ENCODE measurements at regions not wholly inside any gene's neighbourhood (a gene's known extent, or its start where the extent isn't known, plus 50 kb on each side); places are given as distances from the start of the nearest gene placed in this dataset.

- DNase-seq, result no peak
Measured at GRCh38 chr16:72444696-72445095, 272.7 kb upstream of the PMFBP1 start.

GRCh38 chr16:72443809-72444208 lies 271.9 kb upstream of the PMFBP1 start:
- DNase-seq, result no peak

- no peak for DNase-seq
Measured at GRCh38 chr16:72442385-72443158, 270.6 kb upstream of the PMFBP1 start.

GRCh38 chr16:72437891-72438290 lies 265.9 kb upstream of the PMFBP1 start:
- DNase-seq, result no peak

GRCh38 chr16:72434159-72434558 lies 262.2 kb upstream of the PMFBP1 start:
- no peak for DNase-seq

GRCh38 chr16:72430121-72430520 lies 258.2 kb upstream of the PMFBP1 start:
- DNase-seq, result no peak

- DNase-seq, result no peak
Measured at GRCh38 chr16:72429671-72430081, 257.7 kb upstream of the PMFBP1 start.

- no peak for DNase-seq
Measured at GRCh38 chr16:72428681-72429376, 256.9 kb upstream of the PMFBP1 start.

GRCh38 chr16:72427783-72428331 lies 255.9 kb upstream of the PMFBP1 start:
- DNase-seq, result no peak

GRCh38 chr16:72427051-72427782 lies 255.3 kb upstream of the PMFBP1 start:
- DNase-seq, result peak; percentile 77

GRCh38 chr16:72426386-72426785 lies 254.4 kb upstream of the PMFBP1 start:
- peak; percentile 61 for DNase-seq

GRCh38 chr16:72425571-72426341 lies 253.8 kb upstream of the PMFBP1 start:
- peak; percentile 81 for DNase-seq

- no peak for DNase-seq
Measured at GRCh38 chr16:72424757-72425156, 252.8 kb upstream of the PMFBP1 start.

- DNase-seq, result no peak
Measured at GRCh38 chr16:72422308-72422897, 250.4 kb upstream of the PMFBP1 start.

- no peak for DNase-seq
Measured at GRCh38 chr16:72419638-72420037, 247.7 kb upstream of the PMFBP1 start.

GRCh38 chr16:72415379-72415778 lies 243.4 kb upstream of the PMFBP1 start:
- no peak for DNase-seq

GRCh38 chr16:72410492-72410891 lies 238.5 kb upstream of the PMFBP1 start:
- no peak for DNase-seq

GRCh38 chr16:72409423-72409822 lies 237.5 kb upstream of the PMFBP1 start:
- no peak for DNase-seq

GRCh38 chr16:72406390-72406789 lies 234.4 kb upstream of the PMFBP1 start:
- DNase-seq, result no peak

- DNase-seq, result no peak
Measured at GRCh38 chr16:72404299-72404698, 232.3 kb upstream of the PMFBP1 start.

GRCh38 chr16:72401084-72401361 lies 229.1 kb upstream of the PMFBP1 start:
- no peak for DNase-seq

GRCh38 chr16:72400257-72401083 lies 228.5 kb upstream of the PMFBP1 start:
- peak; percentile 38 for DNase-seq

Data from NCI-H1105 treated with DMSO at 0.1 percent for 48 hours (cell line).